ENCODE measurements at regions not wholly inside any gene's neighbourhood (a gene's known extent, or its start where the extent isn't known, plus 50 kb on each side); places are given as distances from the start of the nearest gene placed in this dataset.
A peak's percentile ranks its signal among the peaks of the same experiment; 100 is the strongest.

- DNase-seq = no peak
These were observed 226.9 kb downstream of the CDC5L start for GRCh38 chr6:44614396-44614795.

GRCh38 chr6:44615621-44616020, 228.1 kb downstream of the CDC5L start:
- DNase-seq = no peak

DNA sequence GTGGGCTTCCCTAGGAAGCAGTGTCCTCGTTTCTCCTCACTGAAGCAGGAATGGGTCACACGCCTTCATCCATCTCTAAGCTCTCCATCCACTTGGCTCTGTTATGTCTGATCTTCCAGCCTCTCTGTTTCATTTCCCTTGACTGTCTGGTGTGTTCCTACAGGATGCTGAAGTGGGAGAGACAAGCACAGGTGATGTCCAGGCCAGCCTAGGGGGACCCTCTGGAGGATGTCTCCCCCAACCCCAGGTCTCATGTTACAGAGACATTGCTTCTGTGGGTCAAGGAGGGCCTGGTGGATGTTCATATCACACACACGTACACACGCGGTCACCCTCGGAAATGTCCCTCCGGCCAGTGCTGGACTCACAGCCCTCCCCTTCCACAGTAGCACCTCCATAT, 229.9 kb downstream of the CDC5L start:
- DNase-seq = no peak

DNA sequence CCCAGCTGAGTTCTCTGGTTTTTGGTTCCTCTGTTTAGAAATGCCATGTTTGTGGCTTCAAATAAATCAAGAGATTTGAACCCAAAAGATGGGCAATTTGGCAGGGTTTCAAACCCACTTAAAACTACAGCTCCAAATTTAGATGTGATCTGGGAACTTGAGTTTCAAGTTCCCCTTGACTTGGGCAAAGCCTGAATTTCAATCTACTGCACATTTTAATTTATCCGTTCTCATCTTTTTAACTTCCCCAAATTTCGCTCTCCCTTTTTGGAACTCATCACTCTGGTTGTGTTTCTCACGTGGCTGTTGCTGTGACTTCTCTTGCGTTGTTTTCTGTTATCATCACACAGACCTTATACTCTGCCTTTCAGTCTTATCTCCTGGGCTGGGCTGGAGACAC, 230.9 kb downstream of the CDC5L start:
- no peak for DNase-seq

DNA sequence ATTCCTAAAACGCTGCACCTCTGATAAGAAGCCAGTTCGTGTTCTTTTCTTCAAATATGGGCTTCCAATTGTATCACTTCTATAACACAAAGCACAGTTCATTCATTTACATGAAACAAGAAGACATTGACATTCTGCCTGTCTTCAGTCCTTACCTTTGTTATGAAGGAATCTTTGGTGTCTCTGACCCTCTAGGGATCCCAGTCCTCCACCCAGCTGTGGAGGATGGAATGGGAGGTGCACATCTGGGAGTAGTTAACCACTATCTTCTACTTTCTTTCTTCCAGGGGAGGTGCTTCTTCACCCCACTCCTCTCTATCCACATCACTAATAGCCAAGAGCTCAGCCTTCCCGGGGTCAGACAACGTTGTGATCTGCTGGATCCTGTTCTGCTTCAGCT, 233.4 kb downstream of the CDC5L start:
- no peak for DNase-seq

DNA sequence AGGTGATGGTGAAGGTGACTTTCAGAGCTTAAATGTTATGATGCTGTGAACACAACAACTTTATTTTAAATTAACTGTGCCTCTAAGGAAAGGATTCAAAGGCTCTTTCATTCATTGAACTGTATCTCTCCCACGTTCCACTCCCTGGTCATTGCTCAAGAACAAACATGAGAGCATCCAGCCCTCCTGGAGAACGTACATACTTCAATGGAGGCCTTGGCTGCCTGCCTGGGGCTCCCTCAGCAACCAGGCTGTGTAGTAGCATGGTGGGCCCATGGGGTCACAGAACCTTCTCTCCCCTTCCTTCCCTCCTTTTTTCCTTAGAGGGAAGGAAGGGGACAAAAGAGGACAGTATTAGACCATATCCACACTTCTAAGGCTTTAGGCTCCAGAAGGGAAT, 234.3 kb downstream of the CDC5L start:
- DNase-seq = no peak

GRCh38 chr6:44622555-44622954, 235.0 kb downstream of the CDC5L start:
- no peak for DNase-seq

- DNase-seq = no peak
These were observed 235.4 kb downstream of the CDC5L start for GRCh38 chr6:44622956-44623355.

GRCh38 chr6:44624226-44624625, 236.7 kb downstream of the CDC5L start:
- DNase-seq = no peak

- DNase-seq = no peak
These were observed 237.5 kb downstream of the CDC5L start for GRCh38 chr6:44624936-44625573.

DNA sequence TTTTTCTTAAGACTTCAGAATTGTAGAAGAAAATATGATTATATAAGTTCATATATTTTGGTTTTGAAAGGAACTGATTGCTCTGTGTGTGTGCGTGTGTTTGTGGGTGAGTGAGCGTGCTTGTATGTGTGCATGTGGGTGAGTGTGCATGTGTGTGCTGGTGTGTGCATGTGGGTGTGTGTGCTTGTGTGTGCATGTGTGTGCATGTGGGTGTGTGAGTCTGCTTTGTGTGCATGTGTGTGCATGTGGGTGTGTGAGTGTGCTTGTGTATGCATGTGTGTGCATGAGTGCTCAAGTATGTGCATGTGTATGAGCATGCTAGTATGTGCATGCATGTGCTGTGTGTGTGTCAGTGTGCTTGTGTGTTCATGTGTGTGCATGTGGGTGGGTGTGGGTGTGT, 238.5 kb downstream of the CDC5L start:
- DNase-seq = no peak

DNA sequence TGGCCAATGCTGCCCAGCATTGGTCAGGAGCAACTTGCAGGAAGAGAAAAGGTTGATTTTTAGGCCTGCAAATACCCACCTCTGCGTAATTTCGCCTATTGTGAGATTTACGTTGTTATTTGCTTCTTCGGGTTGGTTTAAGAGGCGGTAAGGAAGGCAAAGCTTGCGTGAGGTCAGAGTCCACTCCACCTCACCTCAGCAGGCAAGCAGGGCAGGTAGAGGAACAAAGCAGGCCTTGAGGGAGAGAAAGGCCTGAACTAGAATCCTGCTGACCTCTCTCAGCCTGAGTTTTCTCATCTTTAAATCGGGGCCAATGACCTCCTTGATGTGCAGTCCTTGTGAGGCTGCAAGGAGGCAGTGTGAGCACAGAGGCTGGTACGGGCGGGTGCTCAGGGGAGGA, 239.1 kb downstream of the CDC5L start:
- no peak for DNase-seq

DNA sequence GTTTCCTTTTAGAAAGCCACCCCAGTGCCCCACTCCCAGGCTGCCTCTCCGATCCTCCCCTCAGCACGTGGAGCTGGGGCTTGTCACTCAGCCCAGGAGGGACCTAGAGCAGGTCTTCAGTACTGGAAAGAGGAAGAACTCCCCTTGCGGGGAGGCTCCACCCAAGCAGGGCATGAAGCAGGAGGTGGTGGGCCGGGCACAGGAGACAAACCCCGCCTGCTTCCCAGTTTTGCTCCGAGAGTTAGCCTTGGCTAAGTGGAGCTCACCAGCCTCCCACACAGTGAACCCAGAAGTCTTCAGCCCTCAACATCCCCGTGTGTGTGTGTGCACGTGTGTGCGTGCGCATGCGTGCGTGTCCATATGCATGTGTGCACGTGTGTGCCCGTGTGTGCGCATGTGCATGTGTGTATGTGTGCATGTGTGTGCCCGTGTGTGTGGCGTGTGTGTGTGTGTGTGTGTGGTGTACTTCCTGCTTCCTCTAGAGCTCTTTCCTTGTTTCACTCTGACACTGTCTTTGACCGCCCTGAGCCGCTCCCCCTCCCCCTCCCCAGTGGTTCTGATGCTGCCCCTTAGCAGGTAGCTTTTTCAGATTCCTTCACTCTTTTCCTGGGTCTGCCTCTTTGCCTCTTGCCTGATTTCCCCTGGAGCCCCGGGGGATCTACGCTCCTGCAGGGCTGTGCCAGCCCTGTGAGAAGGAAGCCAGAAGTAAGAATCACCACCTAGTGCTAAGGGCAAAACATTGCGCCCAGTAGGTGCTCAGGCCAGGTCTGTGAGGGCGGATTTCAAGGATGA, 239.8 kb downstream of the CDC5L start:
- DNase-seq = no peak

DNA sequence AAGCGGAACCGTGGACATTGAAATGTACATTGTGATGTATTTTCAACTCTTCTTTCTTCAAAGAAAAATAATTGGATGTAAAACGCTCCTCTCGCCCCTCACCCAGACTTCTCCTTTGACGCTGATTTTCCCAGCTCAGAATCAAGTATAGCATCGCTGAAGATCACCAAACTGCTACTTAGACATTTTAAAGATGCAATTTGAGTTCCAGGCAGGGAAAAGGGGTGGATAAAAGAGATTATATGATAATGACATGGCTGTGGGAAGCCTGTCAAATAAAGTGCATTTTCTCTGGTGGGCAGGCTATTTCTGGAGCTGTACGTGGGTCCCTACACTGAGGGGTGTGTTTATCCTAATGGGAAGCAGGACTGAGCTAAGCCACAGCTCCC, 240.4 kb downstream of the CDC5L start:
- DNase-seq = no peak

DNA sequence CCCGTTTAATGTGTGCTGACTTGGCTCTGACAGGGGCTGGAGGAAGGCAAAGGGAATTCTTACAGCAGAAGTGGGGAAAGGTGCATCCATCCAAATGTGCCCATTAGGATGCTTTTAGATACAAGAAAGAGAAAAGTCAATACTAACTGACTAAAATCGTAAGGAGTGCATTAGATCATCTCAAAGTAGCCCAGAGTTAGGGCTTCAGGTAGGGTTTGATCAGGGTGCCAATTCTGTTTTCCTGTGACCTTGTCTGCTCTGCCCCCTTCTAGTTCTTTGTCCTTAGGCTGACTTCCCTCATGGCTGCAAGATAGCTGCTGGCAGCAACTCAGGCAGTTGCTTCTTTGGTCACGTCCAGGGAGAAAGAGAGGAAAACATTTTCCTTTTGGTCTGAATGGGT, 240.8 kb downstream of the CDC5L start:
- no peak for DNase-seq

DNA sequence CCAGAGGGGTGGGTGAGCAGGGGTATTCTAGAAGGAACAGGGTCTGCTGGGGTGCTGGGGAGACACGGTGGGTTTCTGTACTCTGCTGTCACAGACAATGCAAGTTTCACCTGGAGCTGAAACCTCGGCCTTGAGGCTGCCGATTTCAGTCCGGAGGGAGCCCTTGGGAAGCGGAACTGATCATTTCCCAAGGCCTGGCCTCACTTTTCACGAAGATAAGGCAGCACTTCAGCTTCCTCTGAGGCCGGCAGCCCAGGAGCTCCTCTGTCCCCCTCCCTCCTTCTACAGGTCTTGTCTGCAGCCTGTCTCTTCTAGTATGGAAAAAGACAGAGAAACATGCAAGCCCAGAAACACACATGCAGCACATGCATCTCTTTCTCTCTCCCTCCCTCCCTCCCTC, 242.1 kb downstream of the CDC5L start:
- no peak for DNase-seq

DNA sequence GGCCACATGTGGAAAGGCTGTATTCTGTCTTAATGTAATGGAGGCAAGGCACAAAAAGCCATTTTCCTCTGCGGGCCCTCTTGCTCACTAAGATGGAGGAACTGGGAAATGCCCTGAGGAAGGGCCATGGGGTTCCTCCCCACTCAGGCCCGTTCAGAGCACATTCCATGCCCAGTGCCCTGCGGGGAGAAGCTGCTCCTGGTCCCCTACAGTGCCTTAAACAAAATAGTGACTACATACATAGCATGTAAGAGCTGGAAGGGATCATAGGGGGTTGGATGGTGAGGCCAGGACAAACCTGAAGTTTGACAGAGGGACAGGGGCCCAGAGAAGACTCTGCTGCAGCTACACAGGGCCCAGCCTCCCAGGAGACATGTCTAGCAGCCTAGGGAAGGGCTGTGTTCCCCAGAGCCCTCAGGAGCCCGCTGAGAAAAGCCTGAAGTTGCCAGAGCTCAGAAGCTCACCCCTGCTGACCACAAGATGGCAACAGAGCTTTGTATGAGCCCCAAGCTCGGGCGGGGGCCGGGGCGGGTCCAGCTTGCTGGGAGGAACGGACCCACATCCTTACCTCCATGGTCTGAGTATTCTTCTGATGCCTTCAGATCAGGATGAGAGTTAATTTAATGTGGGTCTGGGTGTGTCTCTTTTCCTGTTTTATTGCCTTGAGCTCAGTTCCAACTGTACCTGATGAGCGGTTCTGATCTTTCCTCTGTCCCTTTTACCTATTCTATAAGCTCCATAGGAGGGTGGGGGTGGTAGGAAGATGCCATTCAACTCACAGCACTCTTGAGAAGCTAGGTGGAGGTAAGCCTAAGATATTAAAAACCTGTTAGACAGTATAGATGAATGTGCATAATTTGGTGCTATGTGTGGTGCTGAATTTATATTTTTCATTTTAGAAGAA, 242.9 kb downstream of the CDC5L start:
- peak; percentile 21 for DNase-seq

GRCh38 chr6:44631968-44632367, 244.5 kb downstream of the CDC5L start:
- no peak for DNase-seq

- no peak for DNase-seq
These were observed 246.8 kb downstream of the CDC5L start for GRCh38 chr6:44634321-44634720.

- DNase-seq = no peak
These were observed 248.0 kb downstream of the CDC5L start for GRCh38 chr6:44635486-44635885.

GRCh38 chr6:44636561-44637248, 249.2 kb downstream of the CDC5L start:
- no peak for DNase-seq

- DNase-seq = no peak
These were observed 254.0 kb downstream of the CDC5L start for GRCh38 chr6:44641344-44642031.

GRCh38 chr6:44642349-44642748, 254.8 kb downstream of the CDC5L start:
- no peak for DNase-seq
